ENCODE measurements at regions not wholly inside any gene's neighbourhood (a gene's known extent, or its start where the extent isn't known, plus 50 kb on each side); places are given as distances from the start of the nearest gene placed in this dataset.

- H3K4me1 ChIP-seq (ENCODE audit: control insufficient read depth in 2 of 2, insufficient read depth in 2 of 2, low read length in 2 of 2), result no peaks in the 10 kb centered on the region
- H3K9me3 ChIP-seq (ENCODE audit: control extremely low read depth in 1 of 3, control insufficient read depth in 2 of 3, insufficient read depth in 1 of 3, low read length in 2 of 3), result no peaks in the 10 kb centered on the region
- intact Hi-C loops (cut with micrococcal nuclease), result no loop called here
- H4K20me1 ChIP-seq (ENCODE audit: control insufficient read depth, insufficient read depth, low read length, poor library complexity, severe bottlenecking), result no peaks in the 10 kb centered on the region
- no peak overlapping the region for H2AFZ ChIP-seq (ENCODE audit: insufficient read depth, low read depth, low read length, poor library complexity, severe bottlenecking)
- WGBS (ENCODE audit: insufficient coverage), result 100% methylated on average over 1 of the region's 2 CpGs
- H3K79me2 ChIP-seq (ENCODE audit: control insufficient read depth, insufficient read depth, low read length), result no peaks in the 10 kb centered on the region
- Mint-ChIP-seq H3K9me3 (ENCODE audit: insufficient read depth) (no peaks in the 10 kb centered on the region), H3K27ac (no peak overlapping the region), H3K27me3 (no peaks in the 10 kb centered on the region), H3K4me1 (no peaks in the 10 kb centered on the region), H3K4me3 (no peak overlapping the region)
- no peaks in the 10 kb centered on the region for H3K27me3 ChIP-seq (replicated peaks in 1 of 4; ENCODE audit: control extremely low read depth in 1 of 4, control insufficient read depth in 3 of 4, insufficient read depth in 4 of 4, low read length in 3 of 4)
- no peak overlapping the region for H3K9ac ChIP-seq (ENCODE audit: low read length)
- no peak overlapping the region for H3K4me3 ChIP-seq (ENCODE audit: control extremely low read depth in 1 of 5, extremely low read depth in 1 of 5, insufficient read depth in 1 of 5, low read depth in 2 of 5, low read length in 4 of 5)
- H3K36me3 ChIP-seq (replicated peaks in 1 of 2; ENCODE audit: control extremely low read depth in 1 of 2, control insufficient read depth in 1 of 2, extremely low read depth in 1 of 2, insufficient read depth in 2 of 2, low read length in 1 of 2), result no peaks in the 10 kb centered on the region
- ChIA-PET POLR2A (no interaction called here), CTCF (no interaction called here)
- TF ChIP-seq EZH2 (IDR thresholded peaks at IDR 0.05; ENCODE audit: borderline replicate concordance, insufficient read depth, low read depth, low read length, poor library complexity, severe bottlenecking) (no peak), CTCF (IDR thresholded peaks at IDR 0.05) (no peak)
- DNase-seq, result no peak
- ATAC-seq (ENCODE audit: low read depth), result no peak
- no peak overlapping the region for H3K4me2 ChIP-seq (replicated peaks; ENCODE audit: low read depth, low read length, poor library complexity, severe bottlenecking)
- H3K27ac ChIP-seq (ENCODE audit: low read length in 2 of 2), result no peak overlapping the region
Observed at GRCh38 chr14:43793579-43793978, 713.5 kb downstream of the FSCB start.

GRCh38 chr14:43792980-43793379 lies 714.1 kb downstream of the FSCB start:
- H3K4me1 ChIP-seq (ENCODE audit: control insufficient read depth in 2 of 2, insufficient read depth in 2 of 2, low read length in 2 of 2), result no peaks in the 10 kb centered on the region
- H3K4me2 ChIP-seq (replicated peaks; ENCODE audit: low read depth, low read length, poor library complexity, severe bottlenecking), result no peak overlapping the region
- no peak overlapping the region for H3K4me3 Mint-ChIP-seq
- POLR2A ChIA-PET, result no interaction called here
- H3K27me3 ChIP-seq (replicated peaks in 1 of 4; ENCODE audit: control extremely low read depth in 1 of 4, control insufficient read depth in 3 of 4, insufficient read depth in 4 of 4, low read length in 3 of 4), result no peaks in the 10 kb centered on the region
- no peaks in the 10 kb centered on the region for H3K27me3 Mint-ChIP-seq
- no peak overlapping the region for H3K4me3 ChIP-seq (ENCODE audit: control extremely low read depth in 1 of 5, extremely low read depth in 1 of 5, insufficient read depth in 1 of 5, low read depth in 2 of 5, low read length in 4 of 5)
- WGBS (ENCODE audit: insufficient coverage), result no CpG with 5 or more reads among the region's 3 CpGs
- H3K36me3 ChIP-seq (replicated peaks in 1 of 2; ENCODE audit: control extremely low read depth in 1 of 2, control insufficient read depth in 1 of 2, extremely low read depth in 1 of 2, insufficient read depth in 2 of 2, low read length in 1 of 2), result no peaks in the 10 kb centered on the region
- H2AFZ ChIP-seq (ENCODE audit: insufficient read depth, low read depth, low read length, poor library complexity, severe bottlenecking), result no peak overlapping the region
- no peaks in the 10 kb centered on the region for H4K20me1 ChIP-seq (ENCODE audit: control insufficient read depth, insufficient read depth, low read length, poor library complexity, severe bottlenecking)
- H3K9ac ChIP-seq (ENCODE audit: low read length), result no peak overlapping the region
- no peak overlapping the region for H3K27ac Mint-ChIP-seq
- H3K9me3 Mint-ChIP-seq (ENCODE audit: insufficient read depth), result no peaks in the 10 kb centered on the region
- no peaks in the 10 kb centered on the region for H3K9me3 ChIP-seq (ENCODE audit: control extremely low read depth in 1 of 3, control insufficient read depth in 2 of 3, insufficient read depth in 1 of 3, low read length in 2 of 3)
- CTCF ChIA-PET, result no interaction called here
- TF ChIP-seq EZH2 (IDR thresholded peaks at IDR 0.05; ENCODE audit: borderline replicate concordance, insufficient read depth, low read depth, low read length, poor library complexity, severe bottlenecking) (no peak), CTCF (IDR thresholded peaks at IDR 0.05) (no peak)
- ATAC-seq (ENCODE audit: low read depth) (no peak), DNase-seq (no peak)
- intact Hi-C loops (cut with micrococcal nuclease), result no loop called here
- H3K4me1 Mint-ChIP-seq, result no peaks in the 10 kb centered on the region
- no peak overlapping the region for H3K27ac ChIP-seq (ENCODE audit: low read length in 2 of 2)
- no peaks in the 10 kb centered on the region for H3K79me2 ChIP-seq (ENCODE audit: control insufficient read depth, insufficient read depth, low read length)

Data from B cell (primary cell).